ENCODE measurements at regions not wholly inside any gene's neighbourhood (a gene's known extent, or its start where the extent isn't known, plus 50 kb on each side); places are given as distances from the start of the nearest gene placed in this dataset.
"Not testable (repeated sequence)": the region's sequence is repeated elsewhere in the genome, so short reads cannot be mapped to it uniquely, and the experiment has no call there.

GRCh38 chr7:86448856-86449255 lies 194.9 kb upstream of the GRM3 start:
- intact Hi-C loops (cut with micrococcal nuclease): no loop called here
- no peak for DNase-seq (ENCODE audit: low spot score)
- H3K36me3 Mint-ChIP-seq (ENCODE audit: low read depth): no peaks in the 10 kb centered on the region
- H3K27me3 Mint-ChIP-seq (ENCODE audit: insufficient read depth): no peaks in the 10 kb centered on the region
- no peaks in the 10 kb centered on the region for H3K9me3 Mint-ChIP-seq
- H3K4me1 Mint-ChIP-seq (ENCODE audit: low read depth): no peaks in the 10 kb centered on the region
- no peak overlapping the region for H3K27ac Mint-ChIP-seq
- no peak overlapping the region for H3K4me3 Mint-ChIP-seq

GRCh38 chr7:86445285-86445684 lies 198.4 kb upstream of the GRM3 start:
- DNase-seq (ENCODE audit: low spot score): no peak
- Mint-ChIP-seq H3K4me3 (no peak overlapping the region), H3K36me3 (ENCODE audit: low read depth) (no peaks in the 10 kb centered on the region), H3K27me3 (ENCODE audit: insufficient read depth) (no peaks in the 10 kb centered on the region), H3K4me1 (ENCODE audit: low read depth) (no peaks in the 10 kb centered on the region), H3K9me3 (no peaks in the 10 kb centered on the region), H3K27ac (no peak overlapping the region)
- intact Hi-C loops (cut with micrococcal nuclease): no loop called here

GRCh38 chr7:86444245-86444644 lies 199.5 kb upstream of the GRM3 start:
- Mint-ChIP-seq H3K27me3 (ENCODE audit: insufficient read depth) (no peaks in the 10 kb centered on the region), H3K36me3 (ENCODE audit: low read depth) (no peaks in the 10 kb centered on the region), H3K9me3 (no peaks in the 10 kb centered on the region), H3K4me3 (no peak overlapping the region), H3K27ac (no peak overlapping the region), H3K4me1 (ENCODE audit: low read depth) (no peaks in the 10 kb centered on the region)
- no peak for DNase-seq (ENCODE audit: low spot score)
- intact Hi-C loops (cut with micrococcal nuclease): no loop called here

GRCh38 chr7:86440420-86440819 lies 203.3 kb upstream of the GRM3 start:
- H3K36me3 Mint-ChIP-seq (ENCODE audit: low read depth); H3K4me1 Mint-ChIP-seq (ENCODE audit: low read depth); H3K9me3 Mint-ChIP-seq; intact Hi-C loops (cut with micrococcal nuclease); H3K4me3 Mint-ChIP-seq; H3K27me3 Mint-ChIP-seq (ENCODE audit: insufficient read depth); DNase-seq (ENCODE audit: low spot score); H3K27ac Mint-ChIP-seq: not testable (repeated sequence)

- Mint-ChIP-seq H3K4me1 (ENCODE audit: low read depth) (no peaks in the 10 kb centered on the region), H3K9me3 (no peaks in the 10 kb centered on the region), H3K27ac (no peak overlapping the region), H3K36me3 (ENCODE audit: low read depth) (no peaks in the 10 kb centered on the region), H3K27me3 (ENCODE audit: insufficient read depth) (no peaks in the 10 kb centered on the region), H3K4me3 (no peak overlapping the region)
- intact Hi-C loops (cut with micrococcal nuclease): no loop called here
- no peak for DNase-seq (ENCODE audit: low spot score)
These were observed 205.7 kb upstream of the GRM3 start for GRCh38 chr7:86437951-86438450.

GRCh38 chr7:86431761-86432160 lies 211.9 kb upstream of the GRM3 start:
- H3K27ac Mint-ChIP-seq: no peak overlapping the region
- H3K4me3 Mint-ChIP-seq: no peak overlapping the region
- no peak for DNase-seq (ENCODE audit: low spot score)
- no peaks in the 10 kb centered on the region for H3K36me3 Mint-ChIP-seq (ENCODE audit: low read depth)
- H3K27me3 Mint-ChIP-seq (ENCODE audit: insufficient read depth): no peaks in the 10 kb centered on the region
- no peaks in the 10 kb centered on the region for H3K9me3 Mint-ChIP-seq
- intact Hi-C loops (cut with micrococcal nuclease): no loop called here
- H3K4me1 Mint-ChIP-seq (ENCODE audit: low read depth): no peaks in the 10 kb centered on the region

GRCh38 chr7:86411814-86412213 lies 231.9 kb upstream of the GRM3 start:
- H3K4me1 Mint-ChIP-seq (ENCODE audit: low read depth): no peaks in the 10 kb centered on the region
- no peak for DNase-seq (ENCODE audit: low spot score)
- intact Hi-C loops (cut with micrococcal nuclease): no loop called here
- no peaks in the 10 kb centered on the region for H3K27me3 Mint-ChIP-seq (ENCODE audit: insufficient read depth)
- H3K9me3 Mint-ChIP-seq: no peaks in the 10 kb centered on the region
- no peaks in the 10 kb centered on the region for H3K36me3 Mint-ChIP-seq (ENCODE audit: low read depth)
- H3K4me3 Mint-ChIP-seq: no peak overlapping the region
- H3K27ac Mint-ChIP-seq: no peak overlapping the region

- Mint-ChIP-seq H3K27ac (no peak overlapping the region), H3K27me3 (ENCODE audit: insufficient read depth) (no peaks in the 10 kb centered on the region), H3K4me3 (no peak overlapping the region), H3K9me3 (no peaks in the 10 kb centered on the region), H3K4me1 (ENCODE audit: low read depth) (no peaks in the 10 kb centered on the region), H3K36me3 (ENCODE audit: low read depth) (no peaks in the 10 kb centered on the region)
- no peak for DNase-seq (ENCODE audit: low spot score)
- intact Hi-C loops (cut with micrococcal nuclease): no loop called here
These were observed 236.4 kb upstream of the GRM3 start for GRCh38 chr7:86407291-86407690.

GRCh38 chr7:86391813-86392212 lies 251.9 kb upstream of the GRM3 start:
- H3K27me3 Mint-ChIP-seq (ENCODE audit: insufficient read depth): no peaks in the 10 kb centered on the region
- H3K36me3 Mint-ChIP-seq (ENCODE audit: low read depth): no peaks in the 10 kb centered on the region
- no peak overlapping the region for H3K4me3 Mint-ChIP-seq
- no peak for DNase-seq (ENCODE audit: low spot score)
- intact Hi-C loops (cut with micrococcal nuclease): no loop called here
- H3K4me1 Mint-ChIP-seq (ENCODE audit: low read depth): no peaks in the 10 kb centered on the region
- H3K9me3 Mint-ChIP-seq: peaks cover 6% of the 10 kb centered on the region
- H3K27ac Mint-ChIP-seq: no peak overlapping the region

- DNase-seq (ENCODE audit: low spot score); H3K4me1 Mint-ChIP-seq (ENCODE audit: low read depth); H3K4me3 Mint-ChIP-seq; intact Hi-C loops (cut with micrococcal nuclease); H3K27ac Mint-ChIP-seq; H3K36me3 Mint-ChIP-seq (ENCODE audit: low read depth); H3K27me3 Mint-ChIP-seq (ENCODE audit: insufficient read depth): not testable (repeated sequence)
- H3K9me3 Mint-ChIP-seq: peaks cover 14% of the 10 kb centered on the region
These were observed 268.1 kb upstream of the GRM3 start for GRCh38 chr7:86375602-86376001.

- Mint-ChIP-seq H3K9me3 (peaks cover 16% of the 10 kb centered on the region), H3K4me1 (ENCODE audit: low read depth) (no peaks in the 10 kb centered on the region), H3K27me3 (ENCODE audit: insufficient read depth) (no peaks in the 10 kb centered on the region), H3K4me3 (no peak overlapping the region), H3K27ac (no peak overlapping the region), H3K36me3 (ENCODE audit: low read depth) (no peaks in the 10 kb centered on the region)
- intact Hi-C loops (cut with micrococcal nuclease): no loop called here
- no peak for DNase-seq (ENCODE audit: low spot score)
These were observed 271.4 kb upstream of the GRM3 start for GRCh38 chr7:86372262-86372661.

GRCh38 chr7:86366946-86367345 lies 276.8 kb upstream of the GRM3 start:
- no peak overlapping the region for H3K27ac Mint-ChIP-seq
- intact Hi-C loops (cut with micrococcal nuclease): no loop called here
- peaks cover 12% of the 10 kb centered on the region for H3K9me3 Mint-ChIP-seq
- H3K4me3 Mint-ChIP-seq: no peak overlapping the region
- H3K27me3 Mint-ChIP-seq (ENCODE audit: insufficient read depth): no peaks in the 10 kb centered on the region
- no peaks in the 10 kb centered on the region for H3K4me1 Mint-ChIP-seq (ENCODE audit: low read depth)
- DNase-seq (ENCODE audit: low spot score): no peak
- H3K36me3 Mint-ChIP-seq (ENCODE audit: low read depth): no peaks in the 10 kb centered on the region

- not testable (repeated sequence) for H3K27ac Mint-ChIP-seq
These were observed 303.3 kb upstream of the GRM3 start for GRCh38 chr7:86340407-86340806.

GRCh38 chr7:86339051-86339450 lies 304.7 kb upstream of the GRM3 start:
- Mint-ChIP-seq H3K27ac (no peak overlapping the region), H3K4me3 (no peak overlapping the region), H3K27me3 (ENCODE audit: insufficient read depth) (no peaks in the 10 kb centered on the region), H3K9me3 (peaks cover 7% of the 10 kb centered on the region), H3K36me3 (ENCODE audit: low read depth) (no peaks in the 10 kb centered on the region), H3K4me1 (ENCODE audit: low read depth) (no peaks in the 10 kb centered on the region)
- no peak for DNase-seq (ENCODE audit: low spot score)
- intact Hi-C loops (cut with micrococcal nuclease): no loop called here

More at GRCh38 chr7:86340407-86340806, 303.3 kb upstream of the GRM3 start:
- H3K4me1 Mint-ChIP-seq (ENCODE audit: low read depth); H3K36me3 Mint-ChIP-seq (ENCODE audit: low read depth); H3K27me3 Mint-ChIP-seq (ENCODE audit: insufficient read depth); DNase-seq (ENCODE audit: low spot score); intact Hi-C loops (cut with micrococcal nuclease); H3K9me3 Mint-ChIP-seq; H3K4me3 Mint-ChIP-seq: not testable (repeated sequence)
